HEK293 (cell line): ENCODE measurements at regions not wholly inside any gene's neighbourhood (a gene's known extent, or its start where the extent isn't known, plus 50 kb on each side); places are given as distances from the start of the nearest gene placed in this dataset.

Experiments
- CTCF ChIA-PET: fragments of 350-600 bp; formaldehyde crosslinking; extraction: SDS; loops from one replicate; lab custom pipeline; 2021; ENCODE audit warnings: antibody characterized with exemption; lab: Yijun Ruan, JAX
- POLR2A ChIA-PET: fragments of 300-600 bp; formaldehyde crosslinking; extraction: SDS; loops from one replicate; lab custom pipeline; 2020; ENCODE audit warnings: antibody characterized with exemption, inconsistent platforms; lab: Yijun Ruan, JAX
- H3K27ac ChIP-seq: fragments of 200-500 bp; sonication (Bioruptor generic); 2 replicates; pipeline ENCODE4 v1.5.1; 2014; ENCODE audit warnings: low read depth, low read length, control low read depth, inconsistent platforms; ENCODE audit errors: extremely low read depth
- H3K36me3 ChIP-seq, 2 experiments: fragments of 200-500 bp in 1 of 2; sonication (Bioruptor generic) in 1 of 2; 1 replicate in 1 of 2; 2 replicates in 1 of 2; pipeline ENCODE4 v1.5.1; 2014 to 2017; ENCODE audit warnings: inconsistent platforms in 2 of 2, low read length in 2 of 2; ENCODE audit not compliant: control insufficient read depth in 2 of 2, insufficient read depth in 1 of 2
- H3K4me1 ChIP-seq: fragments of 200-500 bp; sonication (Bioruptor generic); 2 replicates; pipeline ENCODE4 v1.5.1; 2014; ENCODE audit warnings: mild to moderate bottlenecking, low read length, inconsistent platforms; ENCODE audit not compliant: control insufficient read depth, insufficient read depth
- H3K4me3 ChIP-seq: 2 replicates; pipeline ENCODE4 v1.5.1; 2011; ENCODE audit warnings: low read depth, mild to moderate bottlenecking, control low read depth, low read length, moderate library complexity
- H3K9me3 ChIP-seq: fragments of 200-500 bp; sonication (Bioruptor generic); 2 replicates; pipeline ENCODE4 v1.5.1; 2014; ENCODE audit warnings: low read depth, low read length, inconsistent platforms; ENCODE audit not compliant: control insufficient read depth, insufficient read depth
- ELK4 ChIP-seq: IDR thresholded peaks from 2 replicates; pipeline ENCODE4 v1.6.1; 2011; ENCODE audit warnings: mild to moderate bottlenecking, low read depth, low read length, borderline replicate concordance
- MYNN ChIP-seq: fragments of 450-650 bp; formaldehyde crosslinking; IDR thresholded peaks from 2 replicates; pipeline ENCODE4 v1.5.1; 2016; ENCODE audit warnings: missing biosample characterization, missing genetic modification characterization, borderline replicate concordance
- REPIN1 ChIP-seq: fragments of 450-650 bp; formaldehyde crosslinking; IDR thresholded peaks from 2 replicates; pipeline ENCODE4 v1.5.1; 2017; ENCODE audit warnings: missing biosample characterization, missing genetic modification characterization, low read depth
- YY2 ChIP-seq: fragments of 450-650 bp; formaldehyde crosslinking; IDR thresholded peaks from 2 replicates; pipeline ENCODE4 v1.5.1; 2016; ENCODE audit warnings: missing biosample characterization, missing genetic modification characterization
- ZBTB48 ChIP-seq: fragments of 450-650 bp; formaldehyde crosslinking; IDR thresholded peaks from 2 replicates; pipeline ENCODE4 v1.5.1; 2016; ENCODE audit warnings: missing biosample characterization, missing genetic modification characterization
- ZFP3 ChIP-seq: fragments of 450-650 bp; formaldehyde crosslinking; IDR thresholded peaks from 2 replicates; pipeline ENCODE4 v1.5.1; 2016; ENCODE audit warnings: low read depth, missing biosample characterization, missing genetic modification characterization
- ZNF138 ChIP-seq: fragments of 450-650 bp; formaldehyde crosslinking; IDR thresholded peaks from 2 replicates; pipeline ENCODE4 v1.5.1; 2016; ENCODE audit warnings: missing biosample characterization, missing genetic modification characterization, borderline replicate concordance
- ZNF157 ChIP-seq: fragments of 450-650 bp; formaldehyde crosslinking; IDR thresholded peaks from 2 replicates; pipeline ENCODE4 v1.5.1; 2016; ENCODE audit warnings: missing biosample characterization, missing genetic modification characterization
- ZNF16 ChIP-seq: fragments of 450-650 bp; formaldehyde crosslinking; IDR thresholded peaks from 2 replicates; pipeline ENCODE4 v1.5.1; 2016; ENCODE audit warnings: low read depth, missing biosample characterization, missing genetic modification characterization
- ZNF211 ChIP-seq: fragments of 450-650 bp; formaldehyde crosslinking; IDR thresholded peaks from 2 replicates; pipeline ENCODE4 v1.5.1; 2016; ENCODE audit warnings: low read depth, missing biosample characterization, missing genetic modification characterization
- ZNF221 ChIP-seq: fragments of 450-650 bp; formaldehyde crosslinking; IDR thresholded peaks from 2 replicates; pipeline ENCODE4 v1.5.1; 2017; ENCODE audit warnings: missing biosample characterization, missing genetic modification characterization, borderline replicate concordance
- ZNF239 ChIP-seq: fragments of 450-650 bp; formaldehyde crosslinking; IDR thresholded peaks from 2 replicates; pipeline ENCODE4 v1.5.1; 2016; ENCODE audit warnings: missing biosample characterization, missing genetic modification characterization
- ZNF248 ChIP-seq: fragments of 450-650 bp; formaldehyde crosslinking; IDR thresholded peaks from 2 replicates; pipeline ENCODE4 v1.5.1; 2017; ENCODE audit warnings: missing biosample characterization, missing genetic modification characterization
- ZNF324 ChIP-seq: fragments of 450-650 bp; formaldehyde crosslinking; IDR thresholded peaks from 2 replicates; pipeline ENCODE4 v1.5.1; 2016; ENCODE audit warnings: missing biosample characterization, missing genetic modification characterization
- ZNF37A ChIP-seq: fragments of 450-650 bp; IDR thresholded peaks from 2 replicates; pipeline ENCODE4 v1.5.1; 2018; ENCODE audit warnings: missing biosample characterization, missing genetic modification characterization
- ZNF423 ChIP-seq: fragments of 450-650 bp; formaldehyde crosslinking; IDR thresholded peaks from 2 replicates; pipeline ENCODE4 v1.5.1; 2016; ENCODE audit warnings: missing biosample characterization, missing genetic modification characterization
- ZNF426 ChIP-seq: fragments of 450-650 bp; formaldehyde crosslinking; IDR thresholded peaks from 2 replicates; pipeline ENCODE4 v1.5.1; 2017; ENCODE audit warnings: missing biosample characterization, missing genetic modification characterization, mild to moderate bottlenecking, inconsistent platforms, moderate library complexity
- ZNF571 ChIP-seq: fragments of 450-650 bp; formaldehyde crosslinking; IDR thresholded peaks from 2 replicates; pipeline ENCODE4 v1.5.0; 2017; ENCODE audit warnings: missing biosample characterization, missing genetic modification characterization
- ZNF670 ChIP-seq: fragments of 450-650 bp; formaldehyde crosslinking; IDR thresholded peaks from 2 replicates; pipeline ENCODE4 v1.5.1; 2016; ENCODE audit warnings: missing biosample characterization, missing genetic modification characterization, low read depth
- ZNF791 ChIP-seq: fragments of 450-650 bp; formaldehyde crosslinking; IDR thresholded peaks from 2 replicates; pipeline ENCODE4 v1.5.1; 2016; ENCODE audit warnings: missing biosample characterization, missing genetic modification characterization
- TF ChIP-seq, protein P1 (sequence below): fragments of 450-650 bp; formaldehyde crosslinking; IDR thresholded peaks from 2 replicates; pipeline ENCODE4 v1.5.1; 2016; ENCODE audit warnings: missing biosample characterization, missing genetic modification characterization
- TF ChIP-seq, protein P2 (sequence below): fragments of 450-650 bp; IDR thresholded peaks from 2 replicates; pipeline ENCODE4 v1.5.1; 2018; ENCODE audit warnings: missing biosample characterization, mild to moderate bottlenecking, missing genetic modification characterization
- TF ChIP-seq, protein P3 (sequence below): fragments of 450-650 bp; formaldehyde crosslinking; conservative IDR thresholded peaks from 2 replicates; pipeline ENCODE4 v1.5.1; 2016; ENCODE audit warnings: low read depth, missing biosample characterization, missing genetic modification characterization

GRCh38 chr10:125548878-125549277 is 134.1 kb downstream of the TEX36 start (continued):
- TF ChIP-seq YY2 (tag by site-specific recombination) (no peak), ZNF211 (no peak), ZNF670 (tag by site-specific recombination) (no peak), ZNF426 (tag by site-specific recombination) (no peak), ZNF571 (tag by site-specific recombination) (no peak), ZFP3 (tag by site-specific recombination) (no peak), ZNF423 (tag by site-specific recombination) (no peak), ZNF239 (tag by site-specific recombination) (no peak), ZNF37A (tag by site-specific recombination) (no peak), ZNF324 (no peak)
- TF ChIP-seq, protein P1, sequence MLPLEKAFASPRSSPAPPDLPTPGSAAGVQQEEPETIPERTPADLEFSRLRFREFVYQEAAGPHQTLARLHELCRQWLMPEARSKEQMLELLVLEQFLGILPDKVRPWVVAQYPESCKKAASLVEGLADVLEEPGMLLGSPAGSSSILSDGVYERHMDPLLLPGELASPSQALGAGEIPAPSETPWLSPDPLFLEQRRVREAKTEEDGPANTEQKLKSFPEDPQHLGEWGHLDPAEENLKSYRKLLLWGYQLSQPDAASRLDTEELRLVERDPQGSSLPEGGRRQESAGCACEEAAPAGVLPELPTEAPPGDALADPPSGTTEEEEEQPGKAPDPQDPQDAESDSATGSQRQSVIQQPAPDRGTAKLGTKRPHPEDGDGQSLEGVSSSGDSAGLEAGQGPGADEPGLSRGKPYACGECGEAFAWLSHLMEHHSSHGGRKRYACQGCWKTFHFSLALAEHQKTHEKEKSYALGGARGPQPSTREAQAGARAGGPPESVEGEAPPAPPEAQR (tag by site-specific recombination) = no peak

DNA sequence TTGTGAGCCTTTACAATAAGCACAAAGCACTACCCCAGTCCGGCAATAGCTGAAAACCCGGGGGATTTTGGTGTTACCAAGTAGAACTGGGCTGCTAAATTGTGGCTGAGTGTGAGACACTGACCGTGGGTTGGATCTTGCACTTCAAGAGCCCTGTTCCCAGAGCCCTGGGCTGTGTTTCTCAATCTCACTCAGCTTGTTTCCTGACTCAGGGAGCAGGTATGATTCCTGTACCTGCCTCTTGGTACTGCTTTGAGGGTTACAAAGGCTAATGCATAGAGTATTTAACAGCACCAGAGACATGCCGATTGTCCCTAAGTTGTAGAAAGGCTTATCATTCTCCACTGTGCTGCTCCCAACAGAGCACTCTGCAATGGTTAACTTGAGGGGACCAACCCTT is 134.6 kb downstream of the TEX36 start:
- peaks cover 5% of the 10 kb centered on the region for H3K4me1 ChIP-seq
- no peak overlapping the region for H3K4me3 ChIP-seq
- ChIA-PET POLR2A (no interaction called here), CTCF (no interaction called here)
- H3K36me3 ChIP-seq = no peaks in the 10 kb centered on the region
- TF ChIP-seq ZNF157 (tag by site-specific recombination) (no peak), ZNF248 (no peak), REPIN1 (tag by site-specific recombination) (no peak), ZNF221 (tag by site-specific recombination) (no peak), MYNN (tag by site-specific recombination) (no peak)
- TF ChIP-seq, protein P2, sequence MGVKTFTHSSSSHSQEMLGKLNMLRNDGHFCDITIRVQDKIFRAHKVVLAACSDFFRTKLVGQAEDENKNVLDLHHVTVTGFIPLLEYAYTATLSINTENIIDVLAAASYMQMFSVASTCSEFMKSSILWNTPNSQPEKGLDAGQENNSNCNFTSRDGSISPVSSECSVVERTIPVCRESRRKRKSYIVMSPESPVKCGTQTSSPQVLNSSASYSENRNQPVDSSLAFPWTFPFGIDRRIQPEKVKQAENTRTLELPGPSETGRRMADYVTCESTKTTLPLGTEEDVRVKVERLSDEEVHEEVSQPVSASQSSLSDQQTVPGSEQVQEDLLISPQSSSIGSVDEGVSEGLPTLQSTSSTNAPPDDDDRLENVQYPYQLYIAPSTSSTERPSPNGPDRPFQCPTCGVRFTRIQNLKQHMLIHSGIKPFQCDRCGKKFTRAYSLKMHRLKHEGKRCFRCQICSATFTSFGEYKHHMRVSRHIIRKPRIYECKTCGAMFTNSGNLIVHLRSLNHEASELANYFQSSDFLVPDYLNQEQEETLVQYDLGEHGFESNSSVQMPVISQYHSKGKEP = no peak
- H3K9me3 ChIP-seq = no peaks in the 10 kb centered on the region
- H3K27ac ChIP-seq = no peak overlapping the region

- H3K36me3 ChIP-seq = no peaks in the 10 kb centered on the region
Observed at GRCh38 chr10:125547010-125547650, 135.8 kb downstream of the TEX36 start.

More at GRCh38 chr10:125547010-125547650, 135.8 kb downstream of the TEX36 start:
- ChIA-PET POLR2A (interaction anchor here (0.7 kb wide), 1 partner anchor 73 kb away, joined by 3 read pairs; no protein-coding TSS in a partner anchor), CTCF (interaction anchor here (0.7 kb wide), 1 partner anchor 222 kb away, joined by 6 read pairs; no protein-coding TSS in a partner anchor)
- no peak overlapping the region for H3K4me3 ChIP-seq
- TF ChIP-seq ZNF791 (tag by site-specific recombination) = no peak
- TF ChIP-seq ELK4 = no peak
- TF ChIP-seq ZNF423 (tag by site-specific recombination) = no peak
- no peak for TF ChIP-seq ZNF138 (tag by site-specific recombination)
- no peak for TF ChIP-seq ZNF157 (tag by site-specific recombination)
- TF ChIP-seq ZBTB48 (tag by site-specific recombination) = no peak
- TF ChIP-seq, protein P3, sequence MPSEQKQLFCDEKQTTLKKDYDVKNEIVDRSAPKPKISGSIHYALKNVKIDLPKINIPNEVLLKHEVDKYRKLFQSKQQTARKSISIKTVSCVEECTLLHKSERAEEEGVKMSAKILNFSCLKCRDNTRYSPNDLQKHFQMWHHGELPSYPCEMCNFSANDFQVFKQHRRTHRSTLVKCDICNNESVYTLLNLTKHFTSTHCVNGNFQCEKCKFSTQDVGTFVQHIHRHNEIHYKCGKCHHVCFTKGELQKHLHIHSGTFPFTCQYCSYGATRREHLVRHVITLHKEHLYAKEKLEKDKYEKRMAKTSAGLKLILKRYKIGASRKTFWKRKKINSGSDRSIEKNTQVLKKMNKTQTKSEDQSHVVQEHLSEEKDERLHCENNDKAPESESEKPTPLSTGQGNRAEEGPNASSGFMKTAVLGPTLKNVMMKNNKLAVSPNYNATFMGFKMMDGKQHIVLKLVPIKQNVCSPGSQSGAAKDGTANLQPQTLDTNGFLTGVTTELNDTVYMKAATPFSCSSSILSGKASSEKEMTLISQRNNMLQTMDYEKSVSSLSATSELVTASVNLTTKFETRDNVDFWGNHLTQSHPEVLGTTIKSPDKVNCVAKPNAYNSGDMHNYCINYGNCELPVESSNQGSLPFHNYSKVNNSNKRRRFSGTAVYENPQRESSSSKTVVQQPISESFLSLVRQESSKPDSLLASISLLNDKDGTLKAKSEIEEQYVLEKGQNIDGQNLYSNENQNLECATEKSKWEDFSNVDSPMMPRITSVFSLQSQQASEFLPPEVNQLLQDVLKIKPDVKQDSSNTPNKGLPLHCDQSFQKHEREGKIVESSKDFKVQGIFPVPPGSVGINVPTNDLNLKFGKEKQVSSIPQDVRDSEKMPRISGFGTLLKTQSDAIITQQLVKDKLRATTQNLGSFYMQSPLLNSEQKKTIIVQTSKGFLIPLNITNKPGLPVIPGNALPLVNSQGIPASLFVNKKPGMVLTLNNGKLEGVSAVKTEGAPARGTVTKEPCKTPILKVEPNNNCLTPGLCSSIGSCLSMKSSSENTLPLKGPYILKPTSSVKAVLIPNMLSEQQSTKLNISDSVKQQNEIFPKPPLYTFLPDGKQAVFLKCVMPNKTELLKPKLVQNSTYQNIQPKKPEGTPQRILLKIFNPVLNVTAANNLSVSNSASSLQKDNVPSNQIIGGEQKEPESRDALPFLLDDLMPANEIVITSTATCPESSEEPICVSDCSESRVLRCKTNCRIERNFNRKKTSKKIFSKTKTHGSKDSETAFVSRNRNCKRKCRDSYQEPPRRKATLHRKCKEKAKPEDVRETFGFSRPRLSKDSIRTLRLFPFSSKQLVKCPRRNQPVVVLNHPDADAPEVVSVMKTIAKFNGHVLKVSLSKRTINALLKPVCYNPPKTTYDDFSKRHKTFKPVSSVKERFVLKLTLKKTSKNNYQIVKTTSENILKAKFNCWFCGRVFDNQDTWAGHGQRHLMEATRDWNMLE (tag by site-specific recombination) = no peak
- TF ChIP-seq ZNF37A (tag by site-specific recombination) = no peak
- no peak for TF ChIP-seq ZNF16 (tag by site-specific recombination)
- H3K9me3 ChIP-seq = no peaks in the 10 kb centered on the region
- no peak overlapping the region for H3K27ac ChIP-seq
- peaks cover 5% of the 10 kb centered on the region for H3K4me1 ChIP-seq
